CD4-positive, alpha-beta T cell treated with Interferon alpha-2 for 1 hour (primary cell): ENCODE measurements at regions not wholly inside any gene's neighbourhood (a gene's known extent, or its start where the extent isn't known, plus 50 kb on each side); places are given as distances from the start of the nearest gene placed in this dataset.

Experiments
- DNase-seq, 2 donors: peaks; one replicate each; pipeline ENCODE4 v3.0.0-alpha.2; 2020 to 2022

DNA sequence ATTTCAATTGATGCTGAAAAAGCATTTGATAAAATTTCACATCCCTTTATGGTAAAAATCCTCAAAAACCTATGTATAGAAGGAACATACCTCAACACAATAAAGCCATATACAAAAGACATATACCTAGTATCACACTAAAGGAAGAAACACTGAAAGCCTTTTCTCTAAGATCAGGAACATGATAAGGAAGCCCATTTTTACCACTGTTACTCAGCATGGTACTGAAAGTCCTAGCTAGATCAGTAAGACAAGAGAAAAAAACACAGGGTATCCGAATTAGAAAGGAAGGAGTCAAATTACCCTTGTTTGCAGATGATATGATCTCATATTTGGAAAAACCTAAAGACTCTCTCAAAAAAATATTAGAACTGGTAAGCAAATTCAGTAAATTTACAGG is 350.2 kb upstream of the PDE4D start:
- no peak for DNase-seq

DNA sequence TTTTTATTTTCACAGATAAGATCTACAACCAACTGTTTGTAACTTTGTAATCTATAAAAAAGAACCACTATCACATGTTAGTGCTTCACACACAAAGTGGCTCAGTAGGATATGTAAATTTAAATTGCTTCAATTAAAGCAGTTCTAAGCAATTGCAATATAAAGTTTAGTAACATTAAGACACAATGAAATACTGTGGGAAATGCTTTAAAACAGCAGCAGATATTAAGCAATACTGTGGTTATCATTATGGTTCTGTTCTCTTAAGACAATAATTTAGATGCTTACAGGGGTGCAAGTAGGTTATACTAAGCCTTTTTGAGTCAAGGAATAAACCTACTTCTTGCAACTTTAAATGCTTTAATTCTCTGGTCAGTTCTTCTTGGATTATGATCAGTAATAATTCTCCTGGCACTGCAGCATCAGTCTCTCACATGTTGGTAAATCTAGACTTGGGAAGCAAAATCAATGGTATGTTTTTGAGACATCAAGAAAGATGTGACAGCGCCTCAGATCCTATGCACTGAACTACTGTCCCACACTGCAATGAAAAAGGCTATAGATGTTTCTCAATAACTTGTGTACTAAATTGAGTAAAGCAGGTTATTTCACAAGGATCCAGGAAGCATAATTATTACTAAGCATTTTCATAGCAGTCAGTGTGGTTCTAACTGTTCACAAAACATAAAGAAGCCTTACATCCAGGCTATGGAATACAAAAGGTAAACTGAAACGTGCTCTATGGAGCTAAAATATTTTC is 338.7 kb upstream of the PDE4D start:
- no peak for DNase-seq

DNA sequence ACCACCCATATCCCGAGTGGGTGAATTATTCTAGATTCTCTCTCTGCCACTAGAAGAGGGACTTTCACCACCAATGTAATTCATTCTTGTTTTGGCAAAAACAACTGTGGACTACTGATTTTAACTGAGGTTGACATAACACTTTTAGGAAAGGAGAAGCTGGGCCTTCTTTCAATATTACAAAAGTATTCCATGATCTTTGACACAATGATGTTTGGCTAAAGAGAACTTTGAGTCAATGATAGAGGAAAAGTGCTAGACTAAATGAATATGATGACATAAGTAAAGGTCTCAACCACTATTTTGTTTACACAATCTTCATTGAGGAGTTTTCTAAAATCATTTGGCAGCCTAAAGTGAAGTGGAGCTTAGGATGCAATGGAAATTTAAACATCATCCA is 336.9 kb upstream of the PDE4D start:
- DNase-seq, result no peak

DNA sequence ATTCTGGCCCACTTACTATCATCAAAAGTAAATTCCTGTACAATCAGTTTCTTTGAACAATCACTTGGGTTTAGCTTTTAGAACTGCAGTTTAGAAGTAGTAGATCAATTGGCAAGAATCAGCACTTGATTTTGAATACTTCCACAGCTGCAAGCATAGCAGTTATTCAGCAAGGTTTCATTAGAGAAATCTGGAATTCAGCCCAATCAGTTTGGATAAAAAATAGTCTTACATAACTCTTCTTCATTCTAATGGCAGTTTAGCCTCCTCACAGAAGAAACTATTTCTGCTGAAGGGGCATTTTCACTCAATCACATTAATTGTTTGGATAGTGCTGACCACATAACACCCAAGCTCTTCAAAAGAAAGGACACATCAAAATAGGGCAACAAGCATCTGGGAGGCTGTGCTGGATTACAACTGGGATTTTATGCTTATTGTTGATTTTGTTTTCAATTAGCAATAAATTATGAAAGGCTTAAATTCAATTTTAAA is 336.2 kb upstream of the PDE4D start:
- no peak for DNase-seq

DNA sequence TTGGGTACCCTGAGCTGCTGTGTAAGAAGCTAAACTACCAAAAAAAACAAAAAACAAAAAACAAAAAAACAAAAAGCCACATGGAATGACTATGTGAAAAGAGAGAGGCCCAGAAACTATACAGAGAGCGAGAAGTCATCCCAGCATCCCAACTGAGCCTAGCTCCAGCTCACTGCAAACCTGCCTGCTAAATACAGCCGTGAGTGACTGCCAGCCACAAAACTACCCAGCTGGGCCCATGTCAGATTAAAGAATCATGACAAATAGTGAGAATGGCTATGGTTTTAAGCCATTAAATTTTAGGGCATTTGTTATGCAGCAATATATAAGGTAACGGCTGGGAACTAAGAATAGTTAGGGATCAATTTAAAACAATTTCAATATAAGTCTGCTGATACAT is 335.1 kb upstream of the PDE4D start:
- no peak for DNase-seq

DNA sequence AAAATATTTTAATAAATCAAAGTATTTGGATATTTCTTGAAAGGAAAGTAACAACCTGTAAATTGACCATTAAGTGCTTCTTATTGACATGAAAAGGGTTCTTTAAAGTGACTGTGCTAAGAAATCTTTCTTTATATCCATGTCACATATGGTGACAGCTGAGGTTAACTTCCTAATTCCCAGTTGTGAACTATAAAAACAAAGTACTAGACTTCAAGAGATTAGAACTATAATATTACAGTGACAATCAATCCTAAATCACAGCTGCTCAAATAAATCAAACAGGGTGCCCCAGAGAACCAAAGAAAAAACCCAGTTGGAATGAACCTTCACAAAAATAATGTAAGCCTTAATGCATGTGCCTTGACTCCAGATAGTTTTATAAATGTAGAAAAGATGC is 332.6 kb upstream of the PDE4D start:
- no peak for DNase-seq

DNA sequence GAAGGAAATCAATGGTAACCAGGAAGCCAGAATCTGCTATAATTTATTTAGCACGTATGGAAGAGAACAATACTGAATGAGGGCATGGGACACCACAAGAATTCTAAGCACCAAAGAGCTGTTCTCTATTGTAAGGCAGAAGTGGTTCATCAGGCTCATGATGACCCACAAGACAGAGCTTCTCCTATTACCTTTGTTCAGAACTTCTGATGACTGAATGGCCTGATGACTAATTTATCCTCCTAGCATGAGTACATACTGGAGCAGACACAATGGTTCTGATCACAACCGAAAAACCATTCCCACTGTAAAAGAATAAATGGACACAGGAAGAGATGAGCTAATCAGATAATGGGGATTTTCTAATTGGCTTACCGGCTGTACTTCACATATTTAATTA is 329.8 kb upstream of the PDE4D start:
- DNase-seq, result no peak

DNA sequence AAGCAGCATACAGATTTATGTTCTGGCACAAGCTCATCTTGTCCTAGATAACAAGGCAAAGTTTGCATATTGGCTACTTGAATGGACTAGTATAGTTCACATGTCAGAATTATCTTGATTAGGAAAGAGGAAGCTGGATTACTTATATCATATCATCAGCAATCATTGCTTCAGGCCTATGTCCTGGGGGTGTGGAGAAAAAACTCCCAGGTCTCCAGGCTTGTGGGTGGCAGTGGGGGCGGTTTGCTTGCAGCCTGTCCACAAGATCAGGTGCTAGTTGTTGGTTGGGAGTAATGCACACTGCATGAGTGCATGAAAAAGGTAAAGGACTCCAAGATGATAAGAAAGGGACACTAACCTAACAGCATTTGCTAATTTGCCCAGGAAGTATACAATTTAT is 326.4 kb upstream of the PDE4D start:
- DNase-seq, result no peak

DNA sequence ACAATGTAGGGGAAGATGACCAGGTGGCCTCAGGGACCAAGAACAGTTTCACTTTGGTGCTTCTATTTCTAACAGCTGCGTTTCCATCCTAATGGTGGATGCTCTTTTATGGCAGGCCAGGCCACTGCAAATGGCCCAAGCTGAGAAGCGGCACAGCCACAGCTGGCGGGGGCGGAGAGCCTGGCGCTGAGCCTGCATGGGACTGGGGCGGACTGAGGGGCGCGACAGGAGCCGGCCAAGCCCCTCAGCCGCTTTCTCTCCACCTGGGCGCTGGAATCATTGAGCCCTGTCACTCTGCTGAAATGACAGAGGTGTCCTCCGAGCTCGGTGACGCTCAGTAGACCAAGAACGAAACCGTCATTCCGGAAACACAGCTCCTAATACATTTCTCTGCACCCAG is 317.3 kb upstream of the PDE4D start:
- no peak for DNase-seq

DNA sequence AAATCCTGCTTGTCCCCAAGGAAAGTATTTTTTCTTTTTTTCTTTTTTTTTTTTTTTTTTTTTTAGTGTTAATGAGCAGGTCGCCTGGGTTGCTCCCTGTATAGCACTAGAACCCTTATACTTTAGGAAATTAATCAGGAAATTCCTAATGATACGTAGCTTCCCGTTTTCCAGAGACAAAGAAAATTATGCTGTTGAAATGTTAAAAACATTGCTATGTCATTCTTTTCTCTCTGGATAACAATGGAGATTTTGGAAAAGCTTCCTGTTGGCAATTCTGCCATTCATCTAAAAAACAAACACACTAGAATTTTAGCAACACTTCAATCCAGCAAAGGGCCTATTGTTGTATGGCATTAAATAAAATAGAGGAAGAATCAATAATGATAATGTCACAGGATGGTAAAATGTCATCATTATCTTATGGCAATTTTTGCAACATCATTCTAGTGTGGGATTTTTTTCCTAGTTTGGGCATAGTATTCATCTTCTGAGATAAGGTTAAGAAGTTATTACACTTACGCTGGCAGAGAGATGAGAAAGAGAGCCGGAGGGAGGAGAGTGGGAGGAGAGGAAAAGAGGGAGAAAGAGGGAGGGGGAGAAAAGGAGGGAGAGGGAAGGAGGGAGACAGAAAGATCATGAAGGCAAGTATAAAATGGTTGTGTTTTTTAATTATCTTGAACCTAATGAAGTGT is 315.8 kb upstream of the PDE4D start:
- DNase-seq, result no peak

DNA sequence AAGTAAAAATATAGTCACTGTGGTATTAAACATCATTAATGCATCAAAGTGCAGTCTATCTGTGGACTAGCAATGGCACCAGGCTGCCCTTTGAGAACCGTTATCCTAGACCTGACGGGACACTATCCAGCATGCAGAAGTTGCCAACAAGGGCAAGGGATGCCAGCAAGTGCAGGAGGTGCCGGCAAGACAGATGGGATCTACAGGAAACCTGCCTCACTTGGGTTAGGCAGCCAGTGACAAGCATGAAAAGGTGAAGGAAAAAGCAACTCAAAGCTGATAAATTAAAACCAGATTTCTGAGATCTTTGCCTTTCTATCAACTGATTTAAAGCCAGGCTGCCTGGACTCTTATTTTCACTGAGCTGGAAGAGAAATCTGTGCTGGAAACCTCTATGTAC is 315.2 kb upstream of the PDE4D start:
- DNase-seq, result no peak

DNA sequence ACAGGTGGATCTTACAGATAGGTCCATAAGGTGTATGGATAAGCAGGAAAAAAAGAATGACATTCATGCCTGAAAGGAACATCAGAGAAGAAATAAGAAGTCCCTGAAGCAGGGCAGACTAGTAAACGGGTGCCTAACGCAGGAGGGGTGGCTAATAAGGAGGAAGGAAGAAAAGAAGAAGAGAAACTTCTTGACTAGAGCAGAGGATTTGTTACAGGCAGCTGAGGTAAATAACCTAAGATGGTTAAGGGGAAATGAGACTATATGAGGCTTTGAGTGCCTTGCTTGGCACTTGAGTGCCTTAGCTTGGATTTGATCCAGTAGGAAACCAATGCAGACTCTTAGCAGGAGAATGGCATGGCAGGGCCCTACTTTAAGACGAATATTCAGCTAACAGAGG is 313.5 kb upstream of the PDE4D start:
- DNase-seq, result no peak

DNA sequence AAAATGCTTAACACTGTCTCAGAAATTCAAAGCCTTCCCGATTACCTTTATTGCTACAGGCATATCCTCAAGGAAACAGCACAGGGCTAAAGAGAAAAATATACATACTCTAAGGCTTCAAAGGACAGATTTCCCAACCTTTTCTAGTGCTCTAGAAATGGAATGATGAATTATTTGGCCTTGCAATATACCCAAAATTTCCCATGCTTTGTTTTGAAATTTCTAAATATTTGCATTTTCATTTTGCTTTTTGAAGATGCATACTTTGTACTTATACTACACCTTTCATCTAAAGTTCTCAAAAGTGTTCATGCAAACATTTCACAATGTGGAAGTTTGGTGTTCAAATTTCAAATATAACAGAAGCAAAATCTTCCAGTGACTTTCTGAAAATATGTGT is 312.7 kb upstream of the PDE4D start:
- DNase-seq, result no peak

DNA sequence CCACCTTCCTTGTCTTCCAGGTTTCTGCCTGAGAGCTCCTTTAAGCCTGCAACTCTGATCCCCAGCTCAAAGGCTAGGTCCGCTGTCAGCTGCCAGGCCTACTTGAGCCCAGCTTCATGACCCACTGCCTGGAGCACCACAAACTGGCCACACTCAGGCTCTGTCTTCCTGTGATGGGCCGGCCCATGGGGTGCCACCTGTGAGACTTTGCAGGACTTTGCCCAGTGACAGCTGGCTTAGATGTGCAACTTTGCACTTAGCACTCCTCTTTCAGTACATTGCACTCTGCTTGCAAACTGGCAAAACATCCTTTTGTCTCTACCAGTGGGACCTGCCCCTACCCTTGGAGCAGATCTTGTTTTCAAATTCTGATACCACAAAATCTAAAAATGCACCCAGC is 311.5 kb upstream of the PDE4D start:
- no peak for DNase-seq

DNA sequence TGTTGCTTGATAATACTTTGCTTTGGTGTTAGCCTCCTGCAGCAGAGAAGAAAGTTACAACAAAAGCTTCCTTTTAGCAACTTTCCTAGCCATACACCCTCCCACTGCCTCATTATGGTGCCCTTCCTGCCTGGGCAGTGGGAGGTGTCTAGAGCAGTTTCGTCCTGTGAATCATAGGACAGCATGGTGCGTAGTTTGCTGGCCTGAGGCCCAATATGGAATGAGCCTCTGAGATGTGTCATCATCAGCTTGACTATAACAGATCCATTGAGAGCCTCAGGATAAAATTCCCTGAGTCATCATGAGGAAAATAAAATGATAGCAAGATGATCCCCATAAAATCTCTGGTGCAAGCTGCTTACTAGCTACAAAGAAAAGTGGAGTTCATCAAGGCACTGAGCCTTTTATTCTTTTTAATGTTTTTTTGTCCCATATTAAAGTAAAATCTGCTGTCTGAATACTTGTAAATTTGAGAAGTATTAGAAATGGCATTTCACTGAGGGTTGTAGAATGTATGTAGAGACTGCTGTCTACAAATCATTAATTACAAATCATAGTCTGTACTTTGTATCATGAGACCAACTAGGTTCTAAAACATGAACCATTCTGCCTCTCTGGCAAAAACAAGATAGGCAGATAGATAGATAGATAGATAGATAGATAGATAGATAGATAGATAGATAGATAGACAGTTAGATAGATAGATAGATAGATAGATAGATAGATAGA is 303.0 kb upstream of the PDE4D start:
- peak in 1 of 2 donors; percentile 33 for DNase-seq

DNA sequence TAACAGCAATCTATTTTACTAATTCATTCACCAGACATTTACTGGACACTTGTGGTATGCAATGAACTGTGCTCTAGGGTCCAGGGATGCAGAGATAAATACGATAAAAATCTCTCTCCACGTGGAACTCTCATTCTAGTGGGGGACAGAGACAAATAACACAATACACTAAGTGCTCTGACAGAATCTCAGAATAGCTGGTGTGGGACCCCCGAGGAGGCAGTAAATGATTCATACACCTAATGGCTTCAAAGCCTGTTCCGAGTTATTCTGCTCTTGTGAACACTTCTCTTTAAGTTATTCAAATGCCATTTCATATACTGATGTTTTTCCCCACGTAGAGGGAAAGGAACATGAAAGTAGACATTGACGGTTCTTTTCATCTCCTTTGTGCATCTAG is 302.0 kb upstream of the PDE4D start:
- no peak for DNase-seq

DNA sequence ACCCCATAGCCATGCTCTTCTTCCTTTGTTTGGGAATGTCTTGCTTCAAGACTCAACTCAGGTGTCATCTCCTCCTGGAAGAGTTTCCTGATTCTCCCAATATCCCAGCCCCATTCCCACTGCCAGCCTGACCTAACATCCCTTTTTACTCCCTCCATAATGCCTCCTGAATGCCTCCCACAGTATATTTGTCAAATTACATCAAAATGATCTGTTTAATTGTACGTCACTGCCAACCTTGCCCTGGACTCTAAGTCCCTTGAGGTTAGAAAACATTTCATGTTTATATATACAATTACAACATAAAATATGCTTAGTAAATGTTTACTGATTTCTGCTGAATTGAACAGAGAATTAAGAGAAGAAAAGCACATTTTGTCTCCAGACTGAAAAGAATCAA is 301.6 kb upstream of the PDE4D start:
- DNase-seq, result no peak

DNA sequence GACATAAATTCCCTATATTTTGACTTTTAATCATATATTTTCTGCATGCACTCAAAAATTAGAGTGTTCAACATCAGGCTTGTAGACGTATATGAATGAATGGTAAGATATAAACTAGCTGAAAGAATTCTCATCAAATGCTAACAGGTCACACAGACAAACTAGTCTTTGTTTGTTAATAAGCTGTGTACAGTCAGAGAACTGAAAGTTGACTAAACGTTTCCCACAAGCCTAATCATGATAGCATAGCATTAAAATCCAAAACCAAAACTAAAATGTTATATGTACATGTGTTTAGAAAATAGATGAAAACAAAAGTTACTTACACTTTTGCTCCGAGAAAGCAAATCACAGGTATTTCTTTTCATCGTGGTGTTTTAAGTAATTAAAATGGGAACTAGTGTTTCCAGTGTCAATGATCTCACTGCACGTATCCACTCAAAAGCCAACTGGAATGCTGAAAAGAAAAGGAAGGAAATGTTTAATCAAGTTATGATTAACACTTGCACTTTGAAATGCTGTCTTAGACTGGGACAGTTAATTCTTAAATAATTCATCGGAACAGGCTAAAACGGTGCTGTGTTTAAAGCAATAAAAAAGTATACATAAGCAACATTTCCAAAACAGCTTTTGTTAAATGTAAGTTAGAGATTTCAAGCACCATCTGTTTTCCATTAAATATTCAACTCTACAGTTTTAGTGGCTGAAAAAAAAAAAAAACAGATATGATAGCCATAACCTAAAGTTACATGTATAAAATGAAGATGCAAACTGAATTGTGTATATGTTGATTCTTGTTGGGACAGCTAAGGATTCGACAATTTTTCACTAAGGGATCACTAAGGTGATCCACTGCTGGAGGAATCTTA is 291.9 kb upstream of the PDE4D start:
- no peak for DNase-seq

DNA sequence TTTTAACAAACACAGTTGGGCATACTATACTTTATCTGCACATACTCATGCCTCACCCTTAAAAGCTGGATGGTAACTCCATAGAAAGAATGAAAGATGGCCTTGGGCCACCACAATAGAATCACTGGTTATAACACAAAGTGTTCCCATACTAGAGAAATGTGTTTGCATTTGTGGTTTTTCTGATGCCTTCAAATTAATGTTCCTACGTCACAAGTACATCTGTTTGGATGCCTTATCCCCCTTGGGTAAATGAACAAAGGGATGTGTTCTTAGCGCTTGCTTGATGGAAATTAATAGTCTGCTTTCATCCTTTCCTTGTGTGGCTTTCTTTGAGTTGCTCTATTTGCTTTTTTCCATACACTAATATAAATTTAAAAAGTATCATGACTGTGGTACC is 291.1 kb upstream of the PDE4D start:
- no peak for DNase-seq

DNA sequence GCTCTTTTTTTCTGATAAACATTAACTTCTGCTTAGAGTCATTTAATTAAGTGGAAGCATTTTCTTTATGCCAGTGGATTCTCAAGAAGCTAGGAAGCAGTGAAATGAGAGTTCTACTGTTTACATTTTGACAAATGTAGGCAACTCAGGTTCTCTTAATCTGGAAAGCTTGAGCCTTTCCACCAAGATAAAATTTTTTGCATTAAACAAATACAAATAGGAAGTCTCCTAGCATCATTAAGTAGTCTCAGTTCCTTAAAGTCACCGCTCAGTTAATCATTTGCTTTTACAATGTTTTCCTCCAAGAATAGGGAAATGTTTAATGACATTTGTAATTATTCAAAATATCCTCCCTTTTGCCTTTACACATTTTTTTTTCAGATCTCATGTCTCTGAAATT is 290.4 kb upstream of the PDE4D start:
- no peak for DNase-seq

DNA sequence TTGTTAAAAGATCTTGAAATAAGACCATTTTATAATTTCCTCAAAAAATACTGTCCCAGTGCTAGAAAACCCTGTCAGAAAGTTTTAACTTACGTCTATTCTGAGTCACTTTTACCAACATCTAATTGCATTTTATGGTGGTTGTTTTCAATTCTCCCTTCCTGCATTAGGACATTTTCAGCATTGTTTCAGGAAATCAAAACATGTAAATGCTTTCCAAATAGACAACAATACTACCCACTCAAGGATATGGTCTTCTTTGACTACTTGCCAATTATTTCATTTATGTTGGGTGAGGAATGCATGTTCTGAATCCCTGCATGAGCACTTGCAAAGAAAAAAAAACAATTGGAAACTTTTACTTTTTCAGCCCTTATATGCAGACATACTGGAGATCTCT is 284.6 kb upstream of the PDE4D start:
- DNase-seq, result no peak

DNA sequence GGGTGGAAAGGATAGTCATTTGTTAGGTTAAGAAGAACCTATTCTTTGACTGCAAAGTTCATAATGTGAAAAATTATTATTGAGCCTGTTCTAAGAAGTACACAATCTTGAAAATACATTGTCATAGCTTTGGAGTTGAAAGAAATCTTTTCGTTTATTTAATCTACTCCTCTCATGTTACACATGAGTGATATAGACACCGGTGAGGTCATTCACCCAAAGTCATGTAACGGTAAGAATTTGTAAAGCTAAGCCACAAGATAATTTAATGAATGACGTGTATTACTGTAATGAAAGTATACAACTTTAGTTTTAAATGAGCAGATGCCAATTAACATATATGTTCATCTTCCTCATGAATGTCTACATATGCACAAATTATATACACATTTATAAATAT is 284.1 kb upstream of the PDE4D start:
- DNase-seq, result no peak

DNA sequence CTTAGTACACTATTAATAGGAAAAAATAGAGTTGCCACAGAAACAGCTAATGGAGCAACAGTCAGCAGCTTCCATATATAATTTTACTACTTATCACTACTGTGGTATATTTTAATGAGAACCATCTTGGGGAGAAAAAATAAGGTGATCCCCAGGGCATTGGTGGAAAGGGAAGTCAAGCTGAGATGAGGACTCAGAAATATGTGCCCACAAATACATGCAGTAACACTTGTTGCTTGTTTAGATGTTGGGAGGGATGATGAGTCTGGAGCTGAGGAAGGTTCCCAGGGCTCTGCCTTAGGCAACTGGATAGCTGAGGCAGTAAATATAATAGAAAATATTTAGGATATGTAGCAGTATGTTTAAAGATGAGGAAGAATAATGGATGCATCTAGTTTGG is 280.1 kb upstream of the PDE4D start:
- no peak for DNase-seq
